Activated naive CD4-positive, alpha-beta T cell treated with anti-CD3 and anti-CD28 coated beads, Interleukin-2, amount 50 U/mL, for 16 hours (primary cell): ENCODE measurements at regions not wholly inside any gene's neighbourhood (a gene's known extent, or its start where the extent isn't known, plus 50 kb on each side); places are given as distances from the start of the nearest gene placed in this dataset.

Source experiments
- DNase-seq: peaks from one replicate; pipeline ENCODE4 v3.0.0-alpha.2; 2020

DNA sequence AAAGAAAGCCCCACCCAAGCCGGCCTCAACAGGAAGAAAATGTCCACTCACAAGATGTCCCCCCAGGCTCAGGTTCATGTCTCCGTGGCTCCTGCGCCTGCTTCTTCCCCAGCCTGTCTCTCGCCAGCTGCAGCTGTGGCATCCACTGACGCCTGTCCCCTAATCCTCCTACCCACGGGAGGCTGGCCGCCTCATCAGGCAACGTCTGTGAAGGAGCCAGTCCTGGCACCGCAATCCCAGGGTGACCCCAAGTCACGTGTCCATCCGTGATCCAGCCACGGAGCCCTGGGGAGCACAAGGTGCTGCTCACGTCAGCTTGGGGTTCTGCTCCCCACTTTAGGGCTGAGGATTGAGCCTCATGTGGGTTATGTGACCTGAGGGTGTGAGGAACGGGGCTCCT lies 640.3 kb downstream of the CDH26 start:
- DNase-seq = no peak

- no peak for DNase-seq
Observed at GRCh38 chr20:60599381-60599780, 641.2 kb downstream of the CDH26 start.

DNA sequence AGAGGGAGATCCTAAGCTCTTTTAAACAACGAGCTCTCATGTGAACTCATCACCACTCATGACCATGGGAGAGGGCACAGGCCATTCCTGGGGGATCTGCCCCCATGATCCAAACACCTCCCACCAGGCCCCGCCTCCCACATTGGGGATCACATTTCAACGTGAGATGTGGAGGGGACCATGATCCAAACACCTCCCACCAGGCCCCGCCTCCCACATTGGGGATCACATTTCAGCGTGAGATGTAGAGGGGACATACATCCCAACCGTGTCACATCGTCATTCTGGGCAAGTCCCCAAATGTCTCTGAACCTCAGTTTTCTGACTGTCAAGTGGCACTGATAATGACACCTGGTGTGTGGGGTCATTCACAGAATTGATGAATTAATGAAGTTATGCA lies 641.8 kb downstream of the CDH26 start:
- no peak for DNase-seq

GRCh38 chr20:60624066-60624465 lies 628.0 kb upstream of the CDH4 start:
- no peak for DNase-seq

GRCh38 chr20:60627751-60628565 lies 624.1 kb upstream of the CDH4 start:
- DNase-seq = no peak

DNA sequence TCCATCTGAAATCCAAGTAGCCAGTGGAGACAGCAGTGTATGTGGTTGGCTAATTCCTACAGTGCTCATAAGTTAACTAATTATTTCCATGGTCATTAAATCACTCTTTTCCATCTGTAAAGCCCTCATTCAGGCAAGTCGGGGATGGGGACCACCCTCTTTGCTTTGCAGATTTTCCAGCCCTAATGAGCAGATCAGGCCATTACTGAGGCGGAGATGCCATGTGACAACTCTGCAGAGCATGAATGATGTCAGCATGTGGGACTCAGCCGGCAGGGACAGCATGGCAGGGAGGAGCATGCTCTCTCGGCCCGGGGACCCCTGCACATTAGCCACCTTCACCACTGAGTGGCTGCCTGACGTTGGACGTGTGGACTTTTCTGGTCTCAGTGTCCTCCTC lies 623.3 kb upstream of the CDH4 start:
- no peak for DNase-seq

DNA sequence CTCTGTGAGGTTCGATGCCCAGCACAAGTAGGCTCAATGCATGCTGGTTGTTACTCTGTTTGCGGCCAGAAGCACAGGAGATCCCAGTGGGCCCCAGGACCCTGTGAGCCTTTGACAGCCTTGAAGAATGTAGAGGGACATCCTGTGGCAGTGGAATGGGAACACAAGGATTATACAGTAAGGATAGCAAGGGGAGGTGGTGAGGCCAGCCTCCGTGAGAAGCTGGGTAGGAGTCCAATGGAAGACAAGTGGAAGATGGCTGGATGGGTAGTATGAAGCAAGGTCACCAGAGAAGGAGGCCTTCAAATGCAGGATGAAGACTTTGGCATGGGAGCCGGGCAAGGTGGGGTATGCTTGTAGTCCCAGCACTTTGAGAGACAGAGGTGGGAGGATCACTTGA lies 622.9 kb upstream of the CDH4 start:
- no peak for DNase-seq

GRCh38 chr20:60630609-60631008 lies 621.5 kb upstream of the CDH4 start:
- no peak for DNase-seq

- no peak for DNase-seq
Observed at GRCh38 chr20:60631585-60632287, 620.3 kb upstream of the CDH4 start.

GRCh38 chr20:60632391-60633262 lies 619.4 kb upstream of the CDH4 start:
- no peak for DNase-seq

- no peak for DNase-seq
Observed at GRCh38 chr20:60634491-60635172, 617.4 kb upstream of the CDH4 start.

GRCh38 chr20:60636417-60636816 lies 615.6 kb upstream of the CDH4 start:
- DNase-seq = no peak

DNA sequence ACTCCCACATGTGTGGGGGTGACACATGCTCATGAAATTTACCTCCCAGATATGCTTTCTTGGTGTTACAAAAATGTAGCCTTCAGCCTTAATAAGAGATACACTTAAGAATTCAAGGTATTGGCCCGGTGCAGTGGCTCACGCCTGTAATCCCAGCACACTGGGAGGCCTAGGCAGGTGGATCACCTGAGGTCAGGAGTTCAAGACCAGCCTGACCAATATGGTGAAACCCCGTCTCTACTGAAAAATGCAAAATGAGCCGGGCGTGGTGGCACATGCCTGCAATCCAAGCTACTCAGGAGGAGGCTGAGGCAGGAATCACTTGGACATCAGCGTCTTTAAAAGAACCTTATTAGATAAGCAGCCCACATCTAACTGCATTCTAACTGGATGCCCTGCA lies 614.3 kb upstream of the CDH4 start:
- no peak for DNase-seq

GRCh38 chr20:60638430-60639098 lies 613.5 kb upstream of the CDH4 start:
- no peak for DNase-seq

GRCh38 chr20:60641879-60642447 lies 610.1 kb upstream of the CDH4 start:
- DNase-seq = no peak

DNA sequence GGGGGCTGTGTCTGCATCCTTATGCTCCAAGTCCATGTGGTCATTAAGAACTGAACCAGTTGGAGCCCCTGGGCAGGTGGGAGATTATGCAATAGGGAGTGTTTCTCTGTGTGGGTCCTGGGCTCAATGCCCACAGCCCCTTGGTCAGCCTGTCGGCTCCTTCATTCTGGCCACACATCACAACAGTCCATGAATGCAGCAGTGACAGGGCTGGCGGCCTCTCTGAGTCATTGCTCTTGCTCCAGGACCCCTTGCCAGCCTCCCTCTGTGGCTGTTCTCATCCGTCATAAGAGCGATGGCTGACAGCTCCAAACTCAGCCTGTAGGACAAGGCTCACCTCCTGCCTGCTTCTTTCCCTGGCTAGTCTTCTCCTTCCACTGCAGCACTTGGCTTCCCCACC lies 609.5 kb upstream of the CDH4 start:
- no peak for DNase-seq

- DNase-seq = no peak
Observed at GRCh38 chr20:60648556-60648955, 603.5 kb upstream of the CDH4 start.

DNA sequence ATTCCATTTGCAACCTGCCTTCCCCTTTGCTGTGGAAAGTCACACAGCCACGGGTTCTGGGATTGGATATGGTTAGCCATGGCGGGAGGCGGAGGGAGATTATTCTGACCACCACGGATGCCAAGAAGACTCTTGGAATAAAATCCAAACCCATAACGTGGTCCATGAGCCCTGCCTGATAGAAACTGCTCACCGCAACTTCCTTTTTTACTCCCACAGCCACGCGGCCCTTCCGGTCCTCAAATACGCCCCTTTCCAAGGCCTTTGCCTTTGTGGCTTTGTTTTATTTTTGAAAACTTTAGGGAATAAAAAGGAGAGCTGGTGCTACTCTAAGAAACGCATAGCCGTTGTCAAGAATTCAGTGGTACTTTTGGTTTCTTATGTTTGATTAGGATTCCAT lies 602.5 kb upstream of the CDH4 start:
- no peak for DNase-seq

- DNase-seq = no peak
Observed at GRCh38 chr20:60650087-60650486, 602.0 kb upstream of the CDH4 start.

DNA sequence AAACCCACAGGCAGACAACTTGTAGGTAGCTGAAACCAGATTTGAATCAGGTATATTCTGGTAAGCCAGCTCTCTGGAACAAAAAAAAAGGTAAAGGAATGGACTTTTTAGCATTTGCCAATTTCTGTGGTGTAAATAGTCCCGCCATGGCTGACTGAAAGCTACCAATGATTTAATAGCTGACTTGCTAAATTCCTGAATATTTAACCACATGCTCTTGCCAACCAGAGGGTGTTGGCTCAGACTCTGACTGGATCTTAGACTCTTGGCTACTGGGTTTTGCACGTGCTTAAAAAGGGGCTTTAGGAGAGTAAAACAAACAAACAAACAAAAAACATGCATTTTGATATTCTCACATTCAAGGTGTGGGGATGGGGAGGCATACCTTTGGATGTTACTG lies 600.0 kb upstream of the CDH4 start:
- DNase-seq = no peak

GRCh38 chr20:60652615-60653014 lies 599.4 kb upstream of the CDH4 start:
- no peak for DNase-seq
